GM23338 (cell line): ENCODE measurements at regions not wholly inside any gene's neighbourhood (a gene's known extent, or its start where the extent isn't known, plus 50 kb on each side); places are given as distances from the start of the nearest gene placed in this dataset.

ENCODE experiments used
- ATAC-seq: fragments of 200-7000 bp; cut with Tn5 transposase; 3 replicates; pipeline ENCODE4 v1.9.1; 2020
- DNase-seq: peaks from one replicate; pipeline ENCODE4 v3.0.0-alpha.2; 2015; ENCODE audit warnings: low spot score
- H2AFZ ChIP-seq: fragments of 200-600 bp; sonication (generic); 2 replicates; pipeline ENCODE4 v1.8.0; 2016; ENCODE audit warnings: antibody characterized with exemption, mild to moderate bottlenecking, moderate library complexity
- H3F3A ChIP-seq: fragments of 200-600 bp; sonication (generic); replicated peaks from 2 replicates; pipeline ENCODE4 v1.8.0; 2017; ENCODE audit warnings: antibody characterized with exemption, mixed run types, low read depth
- H3K27ac ChIP-seq: fragments of 200-600 bp; sonication (generic); 2 replicates; pipeline ENCODE4 v1.6.1; 2016; ENCODE audit warnings: low read depth
- H3K27me3 ChIP-seq: fragments of 200-600 bp; sonication (generic); 2 replicates; pipeline ENCODE4 v1.8.0; 2016; ENCODE audit warnings: mild to moderate bottlenecking, mixed run types, moderate library complexity; ENCODE audit not compliant: insufficient read depth
- H3K36me3 ChIP-seq: fragments of 200-600 bp; sonication (generic); 2 replicates; pipeline ENCODE4 v1.8.0; 2016; ENCODE audit warnings: mild to moderate bottlenecking; ENCODE audit not compliant: insufficient read depth
- H3K4me1 ChIP-seq: fragments of 200-600 bp; sonication (generic); 2 replicates; pipeline ENCODE4 v1.8.0; 2016; ENCODE audit warnings: mild to moderate bottlenecking, moderate library complexity; ENCODE audit not compliant: insufficient read depth
- H3K4me2 ChIP-seq: fragments of 200-600 bp; sonication (generic); 2 replicates; pipeline ENCODE4 v1.7.1; 2017; ENCODE audit warnings: mixed run types
- H3K4me3 ChIP-seq: fragments of 200-600 bp; sonication (generic); 2 replicates; pipeline ENCODE4 v1.6.1; 2016; ENCODE audit warnings: mixed run types
- H3K79me2 ChIP-seq: fragments of 200-600 bp; sonication (generic); replicated peaks from 2 replicates; pipeline ENCODE4 v1.8.0; 2017; ENCODE audit warnings: mild to moderate bottlenecking; ENCODE audit not compliant: insufficient read depth
- H3K9me2 ChIP-seq: fragments of 200-600 bp; sonication (generic); 2 replicates; pipeline ENCODE4 v1.8.0; 2017; ENCODE audit not compliant: insufficient read depth
- H4K20me1 ChIP-seq: fragments of 200-600 bp; sonication (generic); replicated peaks from 2 replicates; pipeline ENCODE4 v1.8.0; 2017; ENCODE audit warnings: mild to moderate bottlenecking; ENCODE audit not compliant: insufficient read depth
- H3K27ac Mint-ChIP-seq: 2 replicates; pipeline ENCODE4 v1.8.0; 2020; ENCODE audit warnings: inconsistent platforms, mild to moderate bottlenecking, moderate library complexity, mixed read lengths
- H3K27me3 Mint-ChIP-seq: 3 replicates; pipeline ENCODE4 v1.8.0; 2022; ENCODE audit warnings: low read depth, mild to moderate bottlenecking, moderate library complexity, mixed read lengths, inconsistent platforms; ENCODE audit not compliant: insufficient read depth, poor library complexity
- H3K36me3 Mint-ChIP-seq: 3 replicates; pipeline ENCODE4 v1.8.0; 2021; ENCODE audit warnings: low read depth, mild to moderate bottlenecking, inconsistent platforms, moderate library complexity, mixed read lengths
- H3K4me1 Mint-ChIP-seq: 3 replicates; pipeline ENCODE4 v1.8.0; 2020; ENCODE audit warnings: mild to moderate bottlenecking, inconsistent platforms, mixed read lengths
- H3K4me3 Mint-ChIP-seq: 3 replicates; pipeline ENCODE4 v1.8.0; 2021; ENCODE audit warnings: moderate library complexity, mild to moderate bottlenecking, inconsistent platforms, mixed read lengths
- H3K9me3 Mint-ChIP-seq: 3 replicates; pipeline ENCODE4 v1.8.0; 2020; ENCODE audit warnings: moderate library complexity, mild to moderate bottlenecking, inconsistent platforms, mixed read lengths
- CREB1 ChIP-seq: fragments of 250-450 bp; sonication (Bioruptor Pico); IDR thresholded peaks from 2 replicates; pipeline ENCODE4 v1.5.0; 2020; ENCODE audit warnings: low read depth, mild to moderate bottlenecking, moderate library complexity
- CTCF ChIP-seq, 2 experiments: fragments of 200-600 bp in 1 of 2; sonication (generic) in 1 of 2; conservative IDR thresholded peaks; 2 replicates each; pipeline versions ENCODE4 v1.5.1 to v1.6.1; 2016 to 2017; ENCODE audit warnings: antibody characterized with exemption in 2 of 2, low read depth in 2 of 2, mild to moderate bottlenecking in 2 of 2, moderate library complexity in 1 of 2
- ETS1 ChIP-seq: IDR thresholded peaks from 2 replicates; pipeline ENCODE4 v1.6.1; 2016; ENCODE audit warnings: antibody characterized with exemption
- EZH2 ChIP-seq: fragments of 200-600 bp; sonication (generic); IDR thresholded peaks from one replicate; pipeline ENCODE4 v1.8.0; 2017; ENCODE audit warnings: antibody characterized with exemption, mild to moderate bottlenecking, low read depth; ENCODE audit not compliant: unreplicated experiment
- EZH2phosphoT487 ChIP-seq: fragments of 200-600 bp; sonication (generic); IDR thresholded peaks from one replicate; pipeline ENCODE4 v1.8.1; 2018; ENCODE audit warnings: antibody characterized with exemption; ENCODE audit not compliant: unreplicated experiment
- JUNB ChIP-seq: IDR thresholded peaks from one replicate; pipeline ENCODE4 v1.6.1; 2016; ENCODE audit warnings: antibody characterized with exemption; ENCODE audit not compliant: unreplicated experiment
- NANOG ChIP-seq: IDR thresholded peaks from 2 replicates; pipeline ENCODE4 v1.6.1; 2016; ENCODE audit warnings: antibody characterized with exemption, borderline replicate concordance
- POLR2AphosphoS5 ChIP-seq: IDR thresholded peaks from 2 replicates; pipeline ENCODE4 v1.6.1; 2016; ENCODE audit warnings: antibody characterized with exemption, low read depth
- REST ChIP-seq: IDR thresholded peaks from one replicate; pipeline ENCODE4 v1.6.1; 2018; ENCODE audit warnings: antibody characterized with exemption; ENCODE audit not compliant: unreplicated experiment
- STAT1 ChIP-seq: IDR thresholded peaks from one replicate; pipeline ENCODE4 v1.6.1; 2016; ENCODE audit warnings: antibody characterized with exemption; ENCODE audit not compliant: unreplicated experiment
- ZNF114 ChIP-seq: fragments of 250-450 bp; sonication (Bioruptor Pico); IDR thresholded peaks from 2 replicates; pipeline ENCODE4 v1.5.0; 2020; ENCODE audit warnings: mild to moderate bottlenecking, moderate library complexity
- ZNF331 ChIP-seq: fragments of 250-450 bp; sonication (Bioruptor Pico); IDR thresholded peaks from 2 replicates; pipeline ENCODE4 v1.5.0; 2020; ENCODE audit warnings: low read depth, mild to moderate bottlenecking, moderate library complexity
- ZNF462 ChIP-seq: fragments of 250-450 bp; sonication (Bioruptor Pico); IDR thresholded peaks from 2 replicates; pipeline ENCODE4 v1.5.0; 2020; ENCODE audit warnings: mild to moderate bottlenecking, moderate library complexity

GRCh38 chr18:42582266-42582665 lies 533.2 kb downstream of the RIT2 start:
- no peaks in the 10 kb centered on the region for H3K27me3 Mint-ChIP-seq
- H2AFZ ChIP-seq, result no peak overlapping the region
- no peak for TF ChIP-seq REST
- no peak for TF ChIP-seq CTCF (conservative IDR thresholded peaks at IDR 0.05; ENCODE audit: low read depth in 2 of 2)
- no peak for TF ChIP-seq STAT1
- TF ChIP-seq CREB1 (CRISPR knock-in tag), result no peak
- TF ChIP-seq JUNB, result no peak
- TF ChIP-seq NANOG, result no peak
- TF ChIP-seq ZNF331 (CRISPR knock-in tag), result no peak
- no peak for TF ChIP-seq ZNF462
- TF ChIP-seq POLR2AphosphoS5, result no peak
- TF ChIP-seq ZNF114 (CRISPR knock-in tag), result no peak
- no peak for TF ChIP-seq ETS1
- no peak for TF ChIP-seq EZH2
- no peak for TF ChIP-seq EZH2phosphoT487

More at GRCh38 chr18:42582266-42582665, 533.2 kb downstream of the RIT2 start:
- DNase-seq, result no peak
- no peak for ATAC-seq
- Histone ChIP-seq H3K79me2 (no peaks in the 10 kb centered on the region), H3K36me3 (no peaks in the 10 kb centered on the region), H3K4me2 (no peak overlapping the region), H4K20me1 (no peaks in the 10 kb centered on the region), H3K4me3 (no peak overlapping the region), H3K4me1 (peaks cover 39% of the 10 kb centered on the region), H3K27ac (no peak overlapping the region), H3F3A (no peaks in the 10 kb centered on the region), H3K9me2 (no peaks in the 10 kb centered on the region), H3K27me3 (no peaks in the 10 kb centered on the region)
- H3K27ac Mint-ChIP-seq, result no peak overlapping the region
- H3K36me3 Mint-ChIP-seq, result peaks cover 12% of the 10 kb centered on the region; the same call in 2 of the 3 replicates
- peaks cover 29% of the 10 kb centered on the region for H3K4me1 Mint-ChIP-seq
- H3K9me3 Mint-ChIP-seq, result peaks cover 8% of the 10 kb centered on the region; the same call in 1 of the 3 replicates
- H3K4me3 Mint-ChIP-seq, result no peak overlapping the region
